ENCODE measurements at regions not wholly inside any gene's neighbourhood (a gene's known extent, or its start where the extent isn't known, plus 50 kb on each side); places are given as distances from the start of the nearest gene placed in this dataset.

GRCh38 chr9:16203729-16204573, 651.1 kb downstream of the CCDC171 start:
- DNase-seq: no peak

- no peak for DNase-seq
Observed at GRCh38 chr9:16205455-16205854, 652.6 kb downstream of the CCDC171 start.

GRCh38 chr9:16206518-16206917, 653.7 kb downstream of the CCDC171 start:
- no peak for DNase-seq

GRCh38 chr9:16207161-16207560, 654.3 kb downstream of the CCDC171 start:
- no peak for DNase-seq

- no peak for DNase-seq
Observed at GRCh38 chr9:16210440-16210839, 657.6 kb downstream of the CCDC171 start.

GRCh38 chr9:16211946-16212345, 658.5 kb downstream of the BNC2 start:
- DNase-seq: no peak

GRCh38 chr9:16213781-16214515, 656.5 kb downstream of the BNC2 start:
- DNase-seq: no peak

- DNase-seq: no peak
Observed at GRCh38 chr9:16214677-16215352, 655.7 kb downstream of the BNC2 start.

GRCh38 chr9:16215353-16215680, 655.2 kb downstream of the BNC2 start:
- no peak for DNase-seq

- no peak for DNase-seq
Observed at GRCh38 chr9:16217943-16218701, 652.3 kb downstream of the BNC2 start.

- DNase-seq: no peak
Observed at GRCh38 chr9:16221366-16221765, 649.1 kb downstream of the BNC2 start.

GRCh38 chr9:16221822-16222547, 648.5 kb downstream of the BNC2 start:
- no peak for DNase-seq

- no peak for DNase-seq
Observed at GRCh38 chr9:16223074-16223871, 647.2 kb downstream of the BNC2 start.

- no peak for DNase-seq
Observed at GRCh38 chr9:16230731-16231130, 639.7 kb downstream of the BNC2 start.

- DNase-seq: no peak
Observed at GRCh38 chr9:16236311-16236710, 634.2 kb downstream of the BNC2 start.

GRCh38 chr9:16236882-16237281, 633.6 kb downstream of the BNC2 start:
- DNase-seq: no peak

- DNase-seq: no peak
Observed at GRCh38 chr9:16238623-16239138, 631.8 kb downstream of the BNC2 start.

- no peak for DNase-seq
Observed at GRCh38 chr9:16241231-16241630, 629.2 kb downstream of the BNC2 start.

- DNase-seq: no peak
Observed at GRCh38 chr9:16243798-16244197, 626.7 kb downstream of the BNC2 start.

- no peak for DNase-seq
Observed at GRCh38 chr9:16245756-16246440, 624.6 kb downstream of the BNC2 start.

GRCh38 chr9:16246785-16247184, 623.7 kb downstream of the BNC2 start:
- DNase-seq: no peak
